Spleen (tissue), 11 donors: ENCODE measurements at regions not wholly inside any gene's neighbourhood (a gene's known extent, or its start where the extent isn't known, plus 50 kb on each side); places are given as distances from the start of the nearest gene placed in this dataset.

Source experiments
- DNase-seq: peaks from one replicate; pipeline ENCODE4 v3.0.0-alpha.2; 2020
- H3K27ac ChIP-seq, 8 donors: fragments of 200-600 bp; sonication (generic) in 7 of 8; 1 replicate in 4 of 8; 2 replicates in 4 of 8; pipeline versions ENCODE4 v1.5.0 to v1.8.0; 2016 to 2021; ENCODE audit warnings: inconsistent platforms in 4 of 8, mild to moderate bottlenecking in 4 of 8, moderate library complexity in 1 of 8
- H3K27me3 ChIP-seq, 7 donors: fragments of 200-600 bp; sonication (generic) in 6 of 7; replicated peaks in 1 of 7; 1 replicate in 4 of 7; 2 replicates in 3 of 7; pipeline versions ENCODE4 v1.5.0 to v1.8.0; 2016 to 2021; ENCODE audit warnings: inconsistent platforms in 3 of 7, mild to moderate bottlenecking in 1 of 7
- H3K36me3 ChIP-seq, 6 donors: fragments of 200-600 bp; sonication (generic) in 5 of 6; 1 replicate in 4 of 6; 2 replicates in 2 of 6; pipeline versions ENCODE4 v1.5.0 to v1.8.0; 2016 to 2021; ENCODE audit warnings: inconsistent platforms in 2 of 6
- H3K4me1 ChIP-seq, 6 donors: fragments of 200-600 bp; sonication (generic) in 5 of 6; 1 replicate in 3 of 6; 2 replicates in 3 of 6; pipeline versions ENCODE4 v1.5.0 to v1.8.0; 2016 to 2021; ENCODE audit warnings: inconsistent platforms in 3 of 6
- H3K4me3 ChIP-seq, 8 donors: fragments of 200-600 bp; sonication (generic) in 7 of 8; 1 replicate in 4 of 8; 2 replicates in 4 of 8; pipeline versions ENCODE4 v1.5.0 to v1.8.0; 2016 to 2021; ENCODE audit warnings: inconsistent platforms in 4 of 8, mild to moderate bottlenecking in 4 of 8, moderate library complexity in 2 of 8
- H3K9me3 ChIP-seq, 8 donors: fragments of 200-600 bp; sonication (generic) in 7 of 8; 1 replicate in 4 of 8; 2 replicates in 4 of 8; pipeline versions ENCODE4 v1.5.0 to v1.8.0; 2016 to 2021; ENCODE audit warnings: inconsistent platforms in 4 of 8
- CTCF ChIP-seq, 11 experiments: fragments of 200-600 bp in 7 of 11; fragments of 450-650 bp in 4 of 11; sonication (generic) in 4 of 11; IDR thresholded peaks in 8 of 11; conservative IDR thresholded peaks in 3 of 11; 1 replicate in 7 of 11; 2 replicates in 4 of 11; pipeline versions ENCODE4 v1.4.0 to v1.8.0; 2016 to 2021; ENCODE audit warnings: antibody characterized with exemption in 11 of 11, inconsistent platforms in 4 of 11, mild to moderate bottlenecking in 1 of 11
- POLR2A ChIP-seq, 3 donors: fragments of 450-650 bp; IDR thresholded peaks; one replicate each; pipeline ENCODE4 v1.5.1; 2017; ENCODE audit warnings: antibody characterized with exemption in 3 of 3, mild to moderate bottlenecking in 1 of 3
- POLR2AphosphoS5 ChIP-seq, 3 donors: sonication (generic); formaldehyde crosslinking; IDR thresholded peaks; one replicate each; pipeline ENCODE4 v1.5.1; 2017; ENCODE audit warnings: antibody characterized with exemption in 3 of 3
- whole genome bisulfite sequencing, 5 donors: extraction: QIAGEN DNeasy Blood & Tissue Kit in 3 of 5; methylation state at CpG; one replicate each; pipeline versions ENCODE4 v1.1.5 to v1.1.7; 2013 to 2018; 5-methylcytosine and 5-hydroxymethylcytosine counted together
- intact Hi-C: fragments of 100-400 bp; cut with DNase I; formaldehyde crosslinking; loops from one replicate; pipeline ENCODE4 v1.15.0; 2023; ENCODE audit warnings: low total_unique reads
- donor health status: healthy with polysubstance abuse.
- donor health status: DM: no; HTN: no; CAD: no; lungs with moderate emphysema.
- donor health status: DM: no; HTN: no; CAD: no.
- donor health status: Bipolar disorder and iron deficiency.
- donor health status: healthy.
- donor health status: DM: no; HTN: no; CAD: no.
- donor health status: DM: yes; HTN: yes; CAD: no.

GRCh38 chr14:105873870-105874512, 347.6 kb downstream of the TMEM121 start:
- H3K9me3 ChIP-seq, result no peaks in the 10 kb centered on the region
- H3K27ac ChIP-seq, result no peak overlapping the region
- H3K4me1 ChIP-seq, result peaks cover 0 to under 1% (median 0%) of the 10 kb centered on the region in 6 donors
- no peaks in the 10 kb centered on the region for H3K27me3 ChIP-seq
- DNase-seq, result no peak
- H3K4me3 ChIP-seq, result no peak overlapping the region
- TF ChIP-seq POLR2AphosphoS5 (IDR thresholded peaks at IDR 0.05) (no peak), CTCF (IDR thresholded peaks at IDR 0.05 in 8 of 11, conservative IDR thresholded peaks at IDR 0.05 in 3 of 11) (no peak)
- WGBS, 5 donors, result 77 to 92% (median 85%) methylated on average over 4 of the region's 4 CpGs
- no peaks in the 10 kb centered on the region for H3K36me3 ChIP-seq
- intact Hi-C loops, result no loop called here

- Histone ChIP-seq H3K4me3 (no peak overlapping the region), H3K27me3 (peaks cover 0 to 18% (median 0%) of the 10 kb centered on the region in 7 donors), H3K9me3 (no peaks in the 10 kb centered on the region), H3K27ac (no peak overlapping the region), H3K4me1 (peaks cover 0 to 8% (median 0%) of the 10 kb centered on the region in 6 donors), H3K36me3 (no peaks in the 10 kb centered on the region)
- TF ChIP-seq CTCF (IDR thresholded peaks at IDR 0.05 in 8 of 11, conservative IDR thresholded peaks at IDR 0.05 in 3 of 11), result no peak
- no peak for TF ChIP-seq POLR2AphosphoS5 (IDR thresholded peaks at IDR 0.05)
- TF ChIP-seq POLR2A (IDR thresholded peaks at IDR 0.05), result no peak
- intact Hi-C loops, result no loop called here
- 47 to 70% (median 60%) methylated on average over 4 of the region's 4 CpGs for WGBS, 5 donors
- DNase-seq, result peak; percentile 39
Measured at GRCh38 chr14:105876158-105876557, 349.8 kb downstream of the TMEM121 start.

- intact Hi-C loops, result no loop called here
- Histone ChIP-seq H3K4me1 (peaks cover 0 to 8% (median 0%) of the 10 kb centered on the region in 6 donors), H3K36me3 (no peaks in the 10 kb centered on the region), H3K27ac (no peak overlapping the region), H3K27me3 (peaks cover 0 to 18% (median 0%) of the 10 kb centered on the region in 7 donors), H3K9me3 (no peaks in the 10 kb centered on the region), H3K4me3 (no peak overlapping the region)
- 86 to 95% (median 93%) methylated on average over 8 of the region's 8 CpGs for WGBS, 5 donors
- no peak for TF ChIP-seq CTCF (IDR thresholded peaks at IDR 0.05 in 8 of 11, conservative IDR thresholded peaks at IDR 0.05 in 3 of 11)
- no peak for TF ChIP-seq POLR2AphosphoS5 (IDR thresholded peaks at IDR 0.05)
- TF ChIP-seq POLR2A (IDR thresholded peaks at IDR 0.05), result no peak
- DNase-seq, result no peak
Measured at GRCh38 chr14:105876829-105877228, 350.4 kb downstream of the TMEM121 start.

- DNase-seq, result peak; percentile 49
- TF ChIP-seq CTCF (IDR thresholded peaks at IDR 0.05 in 8 of 11, conservative IDR thresholded peaks at IDR 0.05 in 3 of 11), result no peak
- TF ChIP-seq POLR2A (IDR thresholded peaks at IDR 0.05), result no peak
- no peak for TF ChIP-seq POLR2AphosphoS5 (IDR thresholded peaks at IDR 0.05)
- peaks cover 0 to 18% (median 0%) of the 10 kb centered on the region in 7 donors for H3K27me3 ChIP-seq
- 85 to 90% (median 87%) methylated on average over 9 of the region's 9 CpGs for WGBS, 5 donors
- peaks cover 0 to 8% (median 0%) of the 10 kb centered on the region in 6 donors for H3K4me1 ChIP-seq
- no peak overlapping the region for H3K4me3 ChIP-seq
- intact Hi-C loops, result no loop called here
- H3K36me3 ChIP-seq, result no peaks in the 10 kb centered on the region
- no peaks in the 10 kb centered on the region for H3K9me3 ChIP-seq
- H3K27ac ChIP-seq, result no peak overlapping the region
Measured at GRCh38 chr14:105877645-105878044, 351.3 kb downstream of the TMEM121 start.
